ENCODE measurements at regions not wholly inside any gene's neighbourhood (a gene's known extent, or its start where the extent isn't known, plus 50 kb on each side); places are given as distances from the start of the nearest gene placed in this dataset.

GRCh38 chr5:164356790-164357189 lies 851.4 kb downstream of the MAT2B start:
- TF ChIP-seq CTCF (IDR thresholded peaks at IDR 0.05) (no peak), POLR2A (IDR thresholded peaks at IDR 0.05) (no peak)
